IMR-90 (cell line): ENCODE measurements at regions not wholly inside any gene's neighbourhood (a gene's known extent, or its start where the extent isn't known, plus 50 kb on each side); places are given as distances from the start of the nearest gene placed in this dataset.
A peak's percentile ranks its signal among the peaks of the same experiment; 100 is the strongest.

ENCODE experiments used
- ATAC-seq: fragments of 200-7000 bp; cut with Tn5 transposase; 2 replicates; pipeline ENCODE4 v1.9.1; 2020; ENCODE audit warnings: low read depth, mild to moderate bottlenecking, moderate library complexity
- BruUV-seq: library from RNA; stranded (reverse); fragments of 400-500 nt; replicated peaks from 2 replicates; lab custom pipeline; 2021; lab: Mats Ljungman, UMichigan
- CTCF ChIA-PET: fragments of 300-600 bp; formaldehyde crosslinking; extraction: SDS; loops from one replicate; lab custom pipeline; 2021; ENCODE audit warnings: antibody characterized with exemption; lab: Yijun Ruan, JAX
- POLR2A ChIA-PET: fragments of 300-600 bp; sonication (Branson Sonifier 250); formaldehyde crosslinking; loops from one replicate; lab custom pipeline; 2022; ENCODE audit warnings: antibody characterized with exemption; ENCODE audit not compliant: unreplicated experiment; lab: Charles Lee
- DNase-seq: peaks from one replicate; pipeline ENCODE4 v3.0.0; 2013
- H2AFZ ChIP-seq: replicated peaks from 2 replicates; pipeline ENCODE3; 2013; ENCODE audit warnings: low read length, mild to moderate bottlenecking; ENCODE audit not compliant: poor library complexity
- H2AK5ac ChIP-seq: 2 replicates; pipeline ENCODE4 v1.6.1; 2013; ENCODE audit warnings: low read depth, low read length, inconsistent platforms
- H2AK9ac ChIP-seq: replicated peaks from 2 replicates; pipeline ENCODE3; 2013; ENCODE audit warnings: mild to moderate bottlenecking, low read depth, low read length, moderate library complexity; ENCODE audit not compliant: poor library complexity
- H2BK120ac ChIP-seq: 2 replicates; pipeline ENCODE4 v1.6.1; 2013; ENCODE audit warnings: low read depth, low read length, inconsistent platforms
- H2BK15ac ChIP-seq: 3 replicates; pipeline ENCODE4 v1.6.1; 2013; ENCODE audit warnings: low read depth, low read length, inconsistent platforms
- H2BK20ac ChIP-seq: 2 replicates; pipeline ENCODE4 v1.6.1; 2013; ENCODE audit warnings: low read depth, mild to moderate bottlenecking, inconsistent platforms, low read length, moderate library complexity
- H2BK5ac ChIP-seq: 2 replicates; pipeline ENCODE4 v1.6.1; 2013; ENCODE audit warnings: mild to moderate bottlenecking, low read depth, low read length, inconsistent platforms; ENCODE audit not compliant: poor library complexity, severe bottlenecking
- H3K14ac ChIP-seq: replicated peaks from 2 replicates; pipeline ENCODE4 v1.6.1; 2013; ENCODE audit warnings: low read depth, low read length, inconsistent platforms
- H3K18ac ChIP-seq: 2 replicates; pipeline ENCODE4 v1.6.1; 2013; ENCODE audit warnings: low read depth, low read length, control low read depth
- H3K23ac ChIP-seq: 2 replicates; pipeline ENCODE4 v1.6.1; 2013; ENCODE audit warnings: low read depth, low read length, inconsistent platforms
- H3K27ac ChIP-seq: 2 replicates; pipeline ENCODE4 v1.5.1; 2013; ENCODE audit warnings: mild to moderate bottlenecking, control low read depth, low read length; ENCODE audit not compliant: insufficient read depth
- H3K27me3 ChIP-seq: 2 replicates; pipeline ENCODE4 v1.6.1; 2013; ENCODE audit warnings: low read length; ENCODE audit not compliant: control insufficient read depth, insufficient read depth
- H3K36me3 ChIP-seq: 2 replicates; pipeline ENCODE4 v1.6.1; 2013; ENCODE audit warnings: low read length, mixed read lengths; ENCODE audit not compliant: control insufficient read depth, insufficient read depth
- H3K4ac ChIP-seq: 2 replicates; pipeline ENCODE4 v1.6.1; 2013; ENCODE audit warnings: low read depth, low read length, inconsistent platforms
- H3K4me1 ChIP-seq: 2 replicates; pipeline ENCODE4 v1.6.1; 2013; ENCODE audit warnings: low read length, mixed read lengths; ENCODE audit not compliant: control insufficient read depth, insufficient read depth
- H3K4me2 ChIP-seq: 2 replicates; pipeline ENCODE4 v1.6.1; 2013; ENCODE audit warnings: low read depth, mild to moderate bottlenecking, control low read depth, low read length, moderate library complexity
- H3K4me3 ChIP-seq: 2 replicates; pipeline ENCODE4 v1.5.1; 2013; ENCODE audit warnings: low read depth, mild to moderate bottlenecking, control low read depth, low read length, moderate library complexity; ENCODE audit not compliant: insufficient read depth
- H3K56ac ChIP-seq: 2 replicates; pipeline ENCODE4 v1.6.1; 2013; ENCODE audit warnings: low read length, inconsistent platforms; ENCODE audit not compliant: insufficient read depth; ENCODE audit errors: extremely low read depth
- H3K79me1 ChIP-seq, 2 experiments: 2 replicates each; pipeline ENCODE4 v1.6.1; 2013; ENCODE audit warnings: low read length in 2 of 2, inconsistent platforms in 1 of 2, low read depth in 1 of 2
- H3K9ac ChIP-seq: 2 replicates; pipeline ENCODE4 v1.6.1; 2013; ENCODE audit warnings: low read depth, low read length, control low read depth
- H3K9me1 ChIP-seq: 2 replicates; pipeline ENCODE4 v1.6.1; 2013; ENCODE audit warnings: low read length, inconsistent platforms; ENCODE audit not compliant: insufficient read depth
- H3K9me3 ChIP-seq: 2 replicates; pipeline ENCODE4 v1.6.1; 2013; ENCODE audit warnings: low read length; ENCODE audit not compliant: control insufficient read depth, insufficient read depth
- H4K20me1 ChIP-seq: 2 replicates; pipeline ENCODE4 v1.6.1; 2013; ENCODE audit warnings: low read length, inconsistent platforms; ENCODE audit not compliant: insufficient read depth
- H4K5ac ChIP-seq: 2 replicates; pipeline ENCODE4 v1.6.1; 2013; ENCODE audit warnings: mild to moderate bottlenecking, low read depth, low read length, control low read depth
- H4K8ac ChIP-seq, 2 experiments: 2 replicates each; pipeline ENCODE4 v1.6.1; 2013; ENCODE audit warnings: low read depth in 2 of 2, low read length in 2 of 2, control low read depth in 1 of 2, inconsistent platforms in 1 of 2
- H4K91ac ChIP-seq: 2 replicates; pipeline ENCODE4 v1.6.1; 2013; ENCODE audit warnings: low read depth, low read length, inconsistent platforms; ENCODE audit not compliant: insufficient read depth
- CEBPB ChIP-seq: IDR thresholded peaks from 2 replicates; pipeline ENCODE4 v1.6.1; 2012; ENCODE audit warnings: low read depth, low read length, improper control_type of control experiment
- MAFK ChIP-seq: IDR thresholded peaks from 2 replicates; pipeline ENCODE4 v1.6.1; 2012; ENCODE audit warnings: low read depth, low read length, improper control_type of control experiment
- MAZ ChIP-seq: IDR thresholded peaks from 2 replicates; pipeline ENCODE4 v1.6.1; 2012; ENCODE audit warnings: low read depth, mild to moderate bottlenecking, low read length, improper control_type of control experiment, moderate library complexity, borderline replicate concordance
- RAD21 ChIP-seq: IDR thresholded peaks from 2 replicates; pipeline ENCODE4 v1.6.1; 2012; ENCODE audit warnings: low read length, improper control_type of control experiment
- SMC3 ChIP-seq: fragments of 150-350 bp; IDR thresholded peaks from 2 replicates; pipeline ENCODE4 v1.6.1; 2016; ENCODE audit warnings: low read depth, mild to moderate bottlenecking, antibody characterized with exemption, low read length, moderate library complexity
- WGBS, 2 experiments: methylation state at CpG; one replicate each; pipeline versions ENCODE4 v1.1.5 to v1.1.7; 2013; ENCODE audit warnings: missing lambda C conversion rate in 2 of 2; ENCODE audit not compliant: insufficient read length in 1 of 2; ENCODE audit errors: extremely low coverage in 2 of 2; 5-methylcytosine and 5-hydroxymethylcytosine counted together
- dilution Hi-C: fragments of 300-500 bp; cut with HindIII; formaldehyde crosslinking; loops from one replicate; pipeline ENCODE4 v1.14.3; 2018; ENCODE audit warnings: low sequenced_read_pairs; ENCODE audit not compliant: unreplicated experiment
- in situ Hi-C: fragments of 300-500 bp; cut with MboI; formaldehyde crosslinking; loops from 3 replicates; pipeline ENCODE4 v1.14.3; 2019; ENCODE audit warnings: low sequenced_read_pairs, inconsistent platforms, mixed read lengths
- intact Hi-C: fragments of 100-400 bp; cut with micrococcal nuclease; formaldehyde crosslinking; loops from 2 replicates; pipeline ENCODE4 v1.10.0; 2022
- TF ChIP-seq, protein P1 (sequence below): conservative IDR thresholded peaks from 2 replicates; pipeline ENCODE4 v1.5.1; 2012; ENCODE audit warnings: mild to moderate bottlenecking, low read depth, low read length, improper control_type of control experiment

DNA sequence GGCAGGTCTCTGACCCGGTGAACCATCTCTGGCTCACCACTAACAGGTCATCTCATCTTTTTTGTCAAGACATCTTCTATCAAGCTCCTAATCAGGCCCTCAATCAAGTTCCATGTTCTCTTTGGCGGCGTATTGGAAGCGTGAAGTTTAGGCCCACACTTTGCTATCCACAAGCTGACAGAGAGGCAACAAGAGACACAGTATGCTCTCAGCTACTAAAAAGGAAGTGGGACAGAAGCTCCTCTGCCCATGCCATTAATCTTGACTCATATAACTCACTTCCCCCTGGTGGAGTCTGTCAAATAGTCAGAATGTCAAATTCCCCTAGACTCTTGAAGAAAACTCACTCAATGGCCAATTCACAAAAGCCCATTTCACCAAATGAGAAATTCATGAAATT lies 77.6 kb upstream of the TMC1 start:
- ChIA-PET POLR2A (interaction anchor here (0.5 kb wide), 1 partner anchor 13 kb away, joined by 3 read pairs; no protein-coding TSS in a partner anchor), CTCF (interaction anchor here (1.2 kb wide), 1 partner anchor 31 kb away, joined by 4 read pairs; no protein-coding TSS in a partner anchor)
- H4K91ac ChIP-seq = peak overlapping the region; percentile 69
- peaks cover 18% of the 10 kb centered on the region for H3K4me1 ChIP-seq
- H3K9ac ChIP-seq = no peak overlapping the region
- H3K56ac ChIP-seq = 0 out of 2 replicates have a peak overlapping the region, but pooled peaks have one; percentile 23
- in situ Hi-C loops = loop anchor here (5.0 kb wide), 1 partner anchor 52 kb away; no protein-coding TSS in a partner anchor
- peak overlapping the region; percentile 16 for H2AFZ ChIP-seq
- 92% methylated on average over 3 of the region's 4 CpGs; no CpG with 5 or more reads in 1 of the 2 experiments for WGBS, 2 experiments
- no TSS peak for BruUV-seq
- H2AK9ac ChIP-seq = no peak overlapping the region
- H2BK120ac ChIP-seq = peak overlapping the region; percentile 94
- H4K20me1 ChIP-seq = no peaks in the 10 kb centered on the region
- ATAC-seq = no peak
- H2BK20ac ChIP-seq = peak overlapping the region; percentile 81
- no peaks in the 10 kb centered on the region for H3K9me3 ChIP-seq
- TF ChIP-seq MAZ = no peak
- TF ChIP-seq SMC3 = no peak
- TF ChIP-seq, protein P1, sequence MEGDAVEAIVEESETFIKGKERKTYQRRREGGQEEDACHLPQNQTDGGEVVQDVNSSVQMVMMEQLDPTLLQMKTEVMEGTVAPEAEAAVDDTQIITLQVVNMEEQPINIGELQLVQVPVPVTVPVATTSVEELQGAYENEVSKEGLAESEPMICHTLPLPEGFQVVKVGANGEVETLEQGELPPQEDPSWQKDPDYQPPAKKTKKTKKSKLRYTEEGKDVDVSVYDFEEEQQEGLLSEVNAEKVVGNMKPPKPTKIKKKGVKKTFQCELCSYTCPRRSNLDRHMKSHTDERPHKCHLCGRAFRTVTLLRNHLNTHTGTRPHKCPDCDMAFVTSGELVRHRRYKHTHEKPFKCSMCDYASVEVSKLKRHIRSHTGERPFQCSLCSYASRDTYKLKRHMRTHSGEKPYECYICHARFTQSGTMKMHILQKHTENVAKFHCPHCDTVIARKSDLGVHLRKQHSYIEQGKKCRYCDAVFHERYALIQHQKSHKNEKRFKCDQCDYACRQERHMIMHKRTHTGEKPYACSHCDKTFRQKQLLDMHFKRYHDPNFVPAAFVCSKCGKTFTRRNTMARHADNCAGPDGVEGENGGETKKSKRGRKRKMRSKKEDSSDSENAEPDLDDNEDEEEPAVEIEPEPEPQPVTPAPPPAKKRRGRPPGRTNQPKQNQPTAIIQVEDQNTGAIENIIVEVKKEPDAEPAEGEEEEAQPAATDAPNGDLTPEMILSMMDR = no peak
- TF ChIP-seq MAFK = no peak
- no peak for TF ChIP-seq CEBPB
- no peak for TF ChIP-seq RAD21
- peak overlapping the region; percentile 86 for H3K4ac ChIP-seq
- 0 out of 2 replicates have a peak overlapping the region, but pooled peaks have one; percentile 12 for H3K23ac ChIP-seq
- H3K4me3 ChIP-seq = no peak overlapping the region
- H3K27me3 ChIP-seq = no peaks in the 10 kb centered on the region
- no peak for DNase-seq
- H3K14ac ChIP-seq = peak overlapping the region; percentile 46; the same call in 1 of the 2 replicates
- dilution Hi-C loops = no loop called here
- H3K18ac ChIP-seq = peak overlapping the region; percentile 72; the same call in 1 of the 2 replicates
- H3K36me3 ChIP-seq = no peaks in the 10 kb centered on the region
- H3K9me1 ChIP-seq = peaks cover 20% of the 10 kb centered on the region
- H3K79me1 ChIP-seq = peaks cover 3 to 13% of the 10 kb centered on the region in 2 experiments; a peak in 2 of 4 replicates
- no peak overlapping the region for H3K4me2 ChIP-seq
- peak overlapping the region; percentile 79 for H2BK5ac ChIP-seq
- peak overlapping the region; percentile 26; the same call in 1 of the 2 replicates for H3K27ac ChIP-seq
- intact Hi-C loops = loop anchor here (2.0 to 5.0 kb wide), 3 partner anchors 33 to 149 kb away; partner anchors contain the start of gene ZFAND5
- peak overlapping the region; percentile 93; the same call in 2 of the 3 replicates for H2BK15ac ChIP-seq
- H2AK5ac ChIP-seq = peak overlapping the region; percentile 78
- H4K8ac ChIP-seq = peak overlapping the region; percentile 20 to 35; a peak in 2 of 4 replicates
- 0 out of 2 replicates have a peak overlapping the region, but pooled peaks have one; percentile 12 for H4K5ac ChIP-seq
